Keratinocyte (primary cell): ENCODE measurements at regions not wholly inside any gene's neighbourhood (a gene's known extent, or its start where the extent isn't known, plus 50 kb on each side); places are given as distances from the start of the nearest gene placed in this dataset.

Experiments
- DNase-seq: peaks from one replicate; pipeline ENCODE4 v3.0.0-alpha.2; 2011; ENCODE audit warnings: low read depth, missing footprints, low spot score
- FAIRE-seq: peaks from 2 replicates; lab custom pipeline; 2011; peaks lifted over from hg19 to GRCh38; lab: Jason Lieb, UNC
- H2AFZ ChIP-seq: 2 replicates; pipeline ENCODE4 v1.6.0; 2012; ENCODE audit warnings: low read length, control low read depth, inconsistent platforms; ENCODE audit not compliant: control insufficient read depth
- H3K27ac ChIP-seq: 2 replicates; pipeline ENCODE4 v1.5.1; 2011; ENCODE audit warnings: low read length; ENCODE audit not compliant: control insufficient read depth, insufficient read depth
- H3K27me3 ChIP-seq: 3 replicates; pipeline ENCODE4 v1.6.0; 2011; ENCODE audit warnings: low read length; ENCODE audit not compliant: control insufficient read depth, insufficient read depth; ENCODE audit errors: extremely low read depth
- H3K36me3 ChIP-seq, 2 experiments: 2 replicates in 1 of 2; 3 replicates in 1 of 2; pipeline ENCODE4 v1.5.1; 2011; ENCODE audit warnings: low read length in 2 of 2, mild to moderate bottlenecking in 1 of 2; ENCODE audit not compliant: control insufficient read depth in 2 of 2, insufficient read depth in 2 of 2; ENCODE audit errors: extremely low read depth in 1 of 2
- H3K4me1 ChIP-seq: 3 replicates; pipeline ENCODE4 v1.5.1; 2011; ENCODE audit warnings: low read length; ENCODE audit not compliant: control insufficient read depth, insufficient read depth; ENCODE audit errors: extremely low read depth
- H3K4me2 ChIP-seq: 3 replicates; pipeline ENCODE4 v1.6.0; 2011; ENCODE audit warnings: low read depth, low read length; ENCODE audit not compliant: control insufficient read depth, insufficient read depth; ENCODE audit errors: extremely low read depth
- H3K4me3 ChIP-seq, 3 experiments: fragments of 200-600 bp in 1 of 3; sonication (generic) in 1 of 3; 2 replicates in 2 of 3; 3 replicates in 1 of 3; pipeline ENCODE4 v1.5.1; 2011 to 2016; ENCODE audit warnings: low read length in 3 of 3, mild to moderate bottlenecking in 3 of 3, control low read depth in 2 of 3, inconsistent platforms in 1 of 3, low read depth in 1 of 3, mixed read lengths in 1 of 3, mixed run types in 1 of 3, moderate library complexity in 1 of 3; ENCODE audit not compliant: control insufficient read depth in 2 of 3, insufficient read depth in 2 of 3; ENCODE audit errors: extremely low read depth in 1 of 3
- H3K79me2 ChIP-seq: 2 replicates; pipeline ENCODE4 v1.6.0; 2012; ENCODE audit warnings: low read length; ENCODE audit not compliant: control insufficient read depth, insufficient read depth
- H3K9ac ChIP-seq: 3 replicates; pipeline ENCODE4 v1.6.0; 2011; ENCODE audit warnings: low read length; ENCODE audit not compliant: control insufficient read depth, insufficient read depth; ENCODE audit errors: extremely low read depth
- H3K9me1 ChIP-seq: 3 replicates; pipeline ENCODE4 v1.6.0; 2011; ENCODE audit warnings: low read length; ENCODE audit not compliant: control insufficient read depth, insufficient read depth; ENCODE audit errors: extremely low read depth
- H3K9me3 ChIP-seq: 2 replicates; pipeline ENCODE4 v1.5.1; 2012; ENCODE audit warnings: low read depth, low read length; ENCODE audit not compliant: control insufficient read depth
- H4K20me1 ChIP-seq: 3 replicates; pipeline ENCODE4 v1.6.0; 2011; ENCODE audit warnings: low read length; ENCODE audit not compliant: control insufficient read depth, insufficient read depth; ENCODE audit errors: extremely low read depth
- CTCF ChIP-seq, 3 experiments: IDR thresholded peaks in 1 of 3; conservative IDR thresholded peaks in 1 of 3; optimal IDR thresholded peaks in 1 of 3; 2 replicates in 2 of 3; 3 replicates in 1 of 3; pipeline versions ENCODE3 to v1.5.1; 2011; ENCODE audit warnings: low read length in 3 of 3, mild to moderate bottlenecking in 3 of 3, moderate library complexity in 2 of 3, control low read depth in 1 of 3, inconsistent platforms in 1 of 3; ENCODE audit not compliant: insufficient read depth in 2 of 3; ENCODE audit errors: extremely low read depth in 1 of 3
- EZH2 ChIP-seq: IDR thresholded peaks from one replicate; pipeline ENCODE4 v1.6.1; 2012; ENCODE audit warnings: inconsistent platforms, mild to moderate bottlenecking, low read length, moderate library complexity
- dilution Hi-C: fragments of 300-500 bp; cut with MboI; formaldehyde crosslinking; loops from one replicate; pipeline ENCODE4 v1.7.0; 2020; ENCODE audit warnings: low sequenced_read_pairs; ENCODE audit not compliant: extremely low pct_ligation_motif_present

- Histone ChIP-seq H3K9me3 (peaks cover 2% of the 10 kb centered on the region), H3K27ac (no peak overlapping the region), H3K36me3 (no peaks in the 10 kb centered on the region), H2AFZ (no peak overlapping the region), H3K4me2 (no peak overlapping the region), H3K79me2 (no peaks in the 10 kb centered on the region), H3K4me3 (no peak overlapping the region), H3K9ac (no peak overlapping the region), H4K20me1 (no peaks in the 10 kb centered on the region), H3K27me3 (no peaks in the 10 kb centered on the region), H3K4me1 (no peaks in the 10 kb centered on the region), H3K9me1 (no peaks in the 10 kb centered on the region)
- dilution Hi-C loops: no loop called here
- TF ChIP-seq EZH2 (no peak), CTCF (optimal IDR thresholded peaks at IDR 0.05 in 1 of 3, IDR thresholded peaks at IDR 0.05 in 1 of 3, conservative IDR thresholded peaks at IDR 0.05 in 1 of 3; ENCODE audit: extremely low read depth in 1 of 3, insufficient read depth in 2 of 3, low read length in 3 of 3) (no peak)
- DNase-seq (no peak), FAIRE-seq (no peak)
Observed at GRCh38 chr5:74521401-74521800, 119.1 kb downstream of the ENC1 start.

GRCh38 chr5:74519679-74520078, 120.8 kb downstream of the ENC1 start:
- Histone ChIP-seq H3K4me2 (no peak overlapping the region), H2AFZ (no peak overlapping the region), H3K79me2 (no peaks in the 10 kb centered on the region), H3K9ac (no peak overlapping the region), H3K27me3 (no peaks in the 10 kb centered on the region), H3K4me3 (no peak overlapping the region), H3K4me1 (no peaks in the 10 kb centered on the region), H3K9me3 (peaks cover 2% of the 10 kb centered on the region), H3K36me3 (no peaks in the 10 kb centered on the region), H3K9me1 (no peaks in the 10 kb centered on the region), H3K27ac (no peak overlapping the region), H4K20me1 (no peaks in the 10 kb centered on the region)
- FAIRE-seq: no peak
- no peak for DNase-seq
- TF ChIP-seq CTCF (optimal IDR thresholded peaks at IDR 0.05 in 1 of 3, IDR thresholded peaks at IDR 0.05 in 1 of 3, conservative IDR thresholded peaks at IDR 0.05 in 1 of 3; ENCODE audit: extremely low read depth in 1 of 3, insufficient read depth in 2 of 3, low read length in 3 of 3): no peak
- no peak for TF ChIP-seq EZH2
- dilution Hi-C loops: no loop called here
